Lung (tissue), 11 donors: ENCODE measurements at regions not wholly inside any gene's neighbourhood (a gene's known extent, or its start where the extent isn't known, plus 50 kb on each side); places are given as distances from the start of the nearest gene placed in this dataset.
A peak's percentile ranks its signal among the peaks of the same experiment; 100 is the strongest.

ENCODE experiments used
- ATAC-seq: fragments of 200-7000 bp; cut with Tn5 transposase; one replicate; pipeline ENCODE4 v1.9.1; 2020; ENCODE audit warnings: moderate number of reproducible peaks; ENCODE audit not compliant: insufficient read depth, low FRiP score
- DNase-seq, 3 donors: peaks; one replicate each; pipeline ENCODE4 v3.0.0-alpha.2; 2013 to 2017
- H3K27ac ChIP-seq, 2 donors: one replicate each; pipeline ENCODE4 v1.5.1; 2013; ENCODE audit warnings: mild to moderate bottlenecking in 2 of 2, moderate library complexity in 2 of 2, control low read depth in 1 of 2, inconsistent platforms in 1 of 2, low read depth in 1 of 2, low read length in 1 of 2
- H3K27me3 ChIP-seq, 3 donors: one replicate each; pipeline ENCODE4 v1.5.1; 2013; ENCODE audit warnings: low read length in 2 of 3; ENCODE audit not compliant: control insufficient read depth in 3 of 3, insufficient read depth in 3 of 3
- H3K36me3 ChIP-seq, 4 donors: one replicate each; pipeline ENCODE4 v1.5.1; 2013; ENCODE audit warnings: low read length in 4 of 4, mild to moderate bottlenecking in 1 of 4, moderate library complexity in 1 of 4; ENCODE audit not compliant: control insufficient read depth in 4 of 4, insufficient read depth in 4 of 4
- H3K4me1 ChIP-seq, 5 donors: one replicate each; pipeline ENCODE4 v1.5.1; 2013; ENCODE audit warnings: low read length in 5 of 5, mild to moderate bottlenecking in 2 of 5, moderate library complexity in 1 of 5; ENCODE audit not compliant: control insufficient read depth in 5 of 5, insufficient read depth in 5 of 5
- H3K4me3 ChIP-seq: one replicate; pipeline ENCODE4 v1.5.1; 2013; ENCODE audit warnings: mild to moderate bottlenecking, control low read depth, moderate library complexity
- H3K9ac ChIP-seq, 2 donors: one replicate each; pipeline ENCODE4 v1.5.1; 2013; ENCODE audit warnings: low read length in 2 of 2, control low read depth in 1 of 2; ENCODE audit not compliant: insufficient read depth in 1 of 2
- H3K9me3 ChIP-seq, 4 donors: one replicate each; pipeline ENCODE4 v1.5.1; 2013; ENCODE audit warnings: low read length in 3 of 4, mild to moderate bottlenecking in 1 of 4, moderate library complexity in 1 of 4; ENCODE audit not compliant: control insufficient read depth in 4 of 4, insufficient read depth in 3 of 4
- CTCF ChIP-seq: IDR thresholded peaks from 2 replicates; pipeline ENCODE4 v1.5.1; 2012; ENCODE audit warnings: mild to moderate bottlenecking; ENCODE audit errors: control extremely low read depth, extremely low read depth
- WGBS, 2 donors: extraction: QIAGEN DNeasy Blood & Tissue Kit; methylation state at CpG; one replicate each; pipeline ENCODE4 v1.1.7; 2013; 5-methylcytosine and 5-hydroxymethylcytosine counted together
- donor health status: control.
- donor health status: control.
- donor health status: Bipolar disorder and iron deficiency.
- donor health status: healthy.
- donor health status: DM: yes; HTN: yes; CAD: no.

DNA sequence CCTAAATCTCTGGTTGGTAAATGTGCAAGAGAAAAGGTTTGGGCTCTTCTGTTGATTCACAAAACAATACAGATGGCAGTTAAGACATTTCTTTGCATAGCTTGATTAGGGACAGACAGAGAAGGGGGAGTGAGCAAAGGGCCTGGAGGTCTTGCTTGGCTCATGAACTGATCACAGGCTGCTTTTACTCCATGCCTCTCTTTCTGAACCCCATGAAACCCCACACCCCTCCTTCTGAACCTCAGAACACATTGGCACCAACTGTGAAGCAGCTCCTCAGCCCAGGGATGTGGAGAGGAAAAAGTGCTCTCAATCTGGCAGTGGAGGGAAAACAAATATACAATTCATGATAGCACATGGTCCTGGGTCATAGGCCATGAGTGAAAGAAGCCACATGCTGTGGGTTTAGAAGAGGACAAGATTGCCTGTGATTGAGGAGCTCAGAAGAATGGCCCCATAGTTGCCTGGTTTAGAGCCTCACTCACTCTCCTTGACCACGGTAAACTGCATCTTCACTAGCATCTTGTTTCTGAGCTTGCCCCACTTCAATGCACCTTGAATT, 111.6 kb upstream of the GADD45A start:
- H3K9ac ChIP-seq = no peak overlapping the region
- WGBS, 2 donors = 87 to 91% methylated on average over 1 of the region's 1 CpG
- H3K27me3 ChIP-seq = no peaks in the 10 kb centered on the region
- H3K4me1 ChIP-seq = peaks cover 4 to 22% (median 11%) of the 10 kb centered on the region in 5 donors
- TF ChIP-seq CTCF = no peak
- peak; percentile 27 to 82 (median 74) for DNase-seq
- no peak overlapping the region for H3K27ac ChIP-seq
- ATAC-seq = no peak
- no peaks in the 10 kb centered on the region for H3K9me3 ChIP-seq
- H3K36me3 ChIP-seq = no peaks in the 10 kb centered on the region
- no peak overlapping the region for H3K4me3 ChIP-seq

GRCh38 chr1:67574221-67574620, 110.8 kb upstream of the GADD45A start:
- no peak for ATAC-seq
- no peak overlapping the region for H3K4me3 ChIP-seq
- H3K9ac ChIP-seq = no peak overlapping the region
- 91 to 92% methylated on average over 5 of the region's 5 CpGs for WGBS, 2 donors
- no peaks in the 10 kb centered on the region for H3K27me3 ChIP-seq
- no peaks in the 10 kb centered on the region for H3K36me3 ChIP-seq
- TF ChIP-seq CTCF = no peak
- peak in 1 of 3 donors; percentile 40 for DNase-seq
- no peak overlapping the region for H3K27ac ChIP-seq
- H3K9me3 ChIP-seq = no peaks in the 10 kb centered on the region
- peaks cover 4 to 22% (median 11%) of the 10 kb centered on the region in 5 donors for H3K4me1 ChIP-seq

DNA sequence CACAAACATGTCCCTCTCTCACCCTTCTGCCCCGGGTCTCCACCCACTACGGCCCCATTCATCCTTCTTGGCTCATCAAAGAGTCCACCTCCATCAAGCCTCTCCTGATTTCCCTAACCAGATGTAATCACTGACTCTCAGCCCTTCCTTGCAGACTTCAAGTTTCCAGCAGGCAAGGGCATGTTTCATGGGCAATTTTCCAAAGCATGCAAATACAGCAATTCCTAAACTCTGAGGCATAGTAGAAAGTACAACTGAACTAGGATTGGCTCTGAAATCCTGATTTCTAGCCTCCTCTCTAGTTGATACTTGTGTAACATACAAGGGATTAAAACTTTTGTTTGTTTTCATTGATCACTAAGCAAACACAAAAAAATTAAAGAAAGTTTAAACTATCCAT, 109.1 kb upstream of the GADD45A start:
- DNase-seq (peak in 2 of 3 donors; percentile 50 to 58), ATAC-seq (no peak)
- no peak overlapping the region for H3K4me3 ChIP-seq
- H3K9ac ChIP-seq = no peak overlapping the region
- no peak overlapping the region for H3K27ac ChIP-seq
- no peak for TF ChIP-seq CTCF
- peaks cover 4 to 22% (median 8%) of the 10 kb centered on the region in 5 donors for H3K4me1 ChIP-seq
- H3K36me3 ChIP-seq = no peaks in the 10 kb centered on the region
- no peaks in the 10 kb centered on the region for H3K27me3 ChIP-seq
- H3K9me3 ChIP-seq = no peaks in the 10 kb centered on the region
- WGBS, 2 donors = 81 to 84% methylated on average over 2 of the region's 2 CpGs

- whole genome bisulfite sequencing, 2 donors = 85 to 92% methylated on average over 5 of the region's 5 CpGs
- DNase-seq = no peak
- no peak overlapping the region for H3K27ac ChIP-seq
- no peak overlapping the region for H3K9ac ChIP-seq
- no peak for ATAC-seq
- peaks cover 4 to 22% (median 8%) of the 10 kb centered on the region in 5 donors for H3K4me1 ChIP-seq
- no peak overlapping the region for H3K4me3 ChIP-seq
- no peaks in the 10 kb centered on the region for H3K9me3 ChIP-seq
- TF ChIP-seq CTCF = no peak
- no peaks in the 10 kb centered on the region for H3K27me3 ChIP-seq
- no peaks in the 10 kb centered on the region for H3K36me3 ChIP-seq
Observed at GRCh38 chr1:67576474-67576873, 108.5 kb upstream of the GADD45A start.
